HCT116 (cell line): ENCODE measurements at regions not wholly inside any gene's neighbourhood (a gene's known extent, or its start where the extent isn't known, plus 50 kb on each side); places are given as distances from the start of the nearest gene placed in this dataset.
"Not testable (repeated sequence)": the region's sequence is repeated elsewhere in the genome, so short reads cannot be mapped to it uniquely, and the experiment has no call there.

Source experiments
- ELF1 ChIP-seq: IDR thresholded peaks from 2 replicates; pipeline ENCODE4 v1.6.1; 2012; ENCODE audit warnings: low read depth, borderline replicate concordance
- EZH2 ChIP-seq: fragments of 200-600 bp; sonication (generic); IDR thresholded peaks from 2 replicates; pipeline ENCODE4 v1.6.1; 2017; ENCODE audit warnings: antibody characterized with exemption, mixed run types
- EZH2phosphoT487 ChIP-seq: fragments of 200-600 bp; IDR thresholded peaks from 2 replicates; pipeline ENCODE4 v1.6.1; 2018; ENCODE audit warnings: antibody characterized with exemption, borderline replicate concordance
- JUND ChIP-seq: IDR thresholded peaks from 2 replicates; pipeline ENCODE4 v1.6.1; 2012
- POLR2A ChIP-seq: IDR thresholded peaks from 2 replicates; pipeline ENCODE4 v1.7.0; 2011; ENCODE audit warnings: borderline replicate concordance; ENCODE audit not compliant: insufficient read depth, insufficient read length; ENCODE audit errors: extremely low read depth
- TCF7L2 ChIP-seq: IDR thresholded peaks from 2 replicates; pipeline ENCODE4 v1.7.0; 2011; ENCODE audit warnings: borderline replicate concordance, inconsistent platforms; ENCODE audit not compliant: insufficient read depth, insufficient read length; ENCODE audit errors: extremely low read depth
- YY1 ChIP-seq: IDR thresholded peaks from 2 replicates; pipeline ENCODE4 v1.6.1; 2011; ENCODE audit warnings: low read length, low read depth, moderate library complexity, mild to moderate bottlenecking; ENCODE audit not compliant: insufficient replicate concordance; ENCODE audit errors: extremely low read depth
- ZNF274 ChIP-seq: fragments of 200-500 bp; sonication (Bioruptor generic); IDR thresholded peaks from 2 replicates; pipeline ENCODE4 v1.6.1; 2014; ENCODE audit warnings: mild to moderate bottlenecking, low read depth, low read length, inconsistent platforms
- TF ChIP-seq, protein P1 (sequence below), 3 experiments: fragments of 200-600 bp in 1 of 3; sonication (generic) in 1 of 3; IDR thresholded peaks in 2 of 3; conservative IDR thresholded peaks in 1 of 3; 2 replicates each; pipeline ENCODE4 v1.5.1; 2012 to 2017; ENCODE audit warnings: low read depth in 2 of 3, low read length in 2 of 3, antibody characterized with exemption in 1 of 3, borderline replicate concordance in 1 of 3, control low read depth in 1 of 3, mild to moderate bottlenecking in 1 of 3, mixed read lengths in 1 of 3, mixed run types in 1 of 3, moderate library complexity in 1 of 3; ENCODE audit not compliant: insufficient read depth in 1 of 3
- TF ChIP-seq, protein P2 (sequence below): IDR thresholded peaks from 2 replicates; pipeline ENCODE4 v1.6.1; 2012

DNA sequence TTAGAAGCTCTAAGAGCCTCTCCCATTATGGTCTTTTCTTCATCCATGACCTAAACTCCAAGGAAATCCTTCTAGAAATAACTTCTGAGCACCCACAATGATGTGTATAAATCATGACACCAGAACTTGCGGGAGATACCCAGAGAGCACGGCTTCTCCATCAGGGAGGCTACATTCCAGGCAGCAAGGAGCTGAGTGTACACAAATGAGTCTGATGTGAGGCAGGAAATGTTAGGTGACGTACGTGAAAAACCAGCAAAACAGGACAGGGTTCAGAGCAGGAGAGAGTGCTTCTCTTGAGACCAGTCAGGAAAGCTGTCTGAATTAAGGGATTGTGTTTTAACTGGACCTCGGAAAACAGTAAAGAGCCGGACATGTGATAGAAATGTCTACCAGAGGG lies 58.1 kb upstream of the MRPS9 start:
- not testable (repeated sequence) for TF ChIP-seq EZH2, EZH2phosphoT487, JUND, YY1, POLR2A, ZNF274, TCF7L2, ELF1
- TF ChIP-seq, protein P1, sequence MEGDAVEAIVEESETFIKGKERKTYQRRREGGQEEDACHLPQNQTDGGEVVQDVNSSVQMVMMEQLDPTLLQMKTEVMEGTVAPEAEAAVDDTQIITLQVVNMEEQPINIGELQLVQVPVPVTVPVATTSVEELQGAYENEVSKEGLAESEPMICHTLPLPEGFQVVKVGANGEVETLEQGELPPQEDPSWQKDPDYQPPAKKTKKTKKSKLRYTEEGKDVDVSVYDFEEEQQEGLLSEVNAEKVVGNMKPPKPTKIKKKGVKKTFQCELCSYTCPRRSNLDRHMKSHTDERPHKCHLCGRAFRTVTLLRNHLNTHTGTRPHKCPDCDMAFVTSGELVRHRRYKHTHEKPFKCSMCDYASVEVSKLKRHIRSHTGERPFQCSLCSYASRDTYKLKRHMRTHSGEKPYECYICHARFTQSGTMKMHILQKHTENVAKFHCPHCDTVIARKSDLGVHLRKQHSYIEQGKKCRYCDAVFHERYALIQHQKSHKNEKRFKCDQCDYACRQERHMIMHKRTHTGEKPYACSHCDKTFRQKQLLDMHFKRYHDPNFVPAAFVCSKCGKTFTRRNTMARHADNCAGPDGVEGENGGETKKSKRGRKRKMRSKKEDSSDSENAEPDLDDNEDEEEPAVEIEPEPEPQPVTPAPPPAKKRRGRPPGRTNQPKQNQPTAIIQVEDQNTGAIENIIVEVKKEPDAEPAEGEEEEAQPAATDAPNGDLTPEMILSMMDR (IDR thresholded peaks at IDR 0.05 in 2 of 3, conservative IDR thresholded peaks at IDR 0.05 in 1 of 3; ENCODE audit: borderline replicate concordance in 1 of 3, insufficient read depth in 1 of 3, low read depth in 2 of 3, low read length in 2 of 3), result not testable (repeated sequence)
- TF ChIP-seq, protein P2, sequence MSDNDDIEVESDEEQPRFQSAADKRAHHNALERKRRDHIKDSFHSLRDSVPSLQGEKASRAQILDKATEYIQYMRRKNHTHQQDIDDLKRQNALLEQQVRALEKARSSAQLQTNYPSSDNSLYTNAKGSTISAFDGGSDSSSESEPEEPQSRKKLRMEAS, result not testable (repeated sequence)
